A172 (cell line): ENCODE measurements at regions not wholly inside any gene's neighbourhood (a gene's known extent, or its start where the extent isn't known, plus 50 kb on each side); places are given as distances from the start of the nearest gene placed in this dataset.
"Not testable (repeated sequence)": the region's sequence is repeated elsewhere in the genome, so short reads cannot be mapped to it uniquely, and the experiment has no call there.

Experiments
- DNase-seq: peaks from one replicate; pipeline ENCODE4 v3.0.0-alpha.2; 2015; ENCODE audit warnings: low spot score

DNA sequence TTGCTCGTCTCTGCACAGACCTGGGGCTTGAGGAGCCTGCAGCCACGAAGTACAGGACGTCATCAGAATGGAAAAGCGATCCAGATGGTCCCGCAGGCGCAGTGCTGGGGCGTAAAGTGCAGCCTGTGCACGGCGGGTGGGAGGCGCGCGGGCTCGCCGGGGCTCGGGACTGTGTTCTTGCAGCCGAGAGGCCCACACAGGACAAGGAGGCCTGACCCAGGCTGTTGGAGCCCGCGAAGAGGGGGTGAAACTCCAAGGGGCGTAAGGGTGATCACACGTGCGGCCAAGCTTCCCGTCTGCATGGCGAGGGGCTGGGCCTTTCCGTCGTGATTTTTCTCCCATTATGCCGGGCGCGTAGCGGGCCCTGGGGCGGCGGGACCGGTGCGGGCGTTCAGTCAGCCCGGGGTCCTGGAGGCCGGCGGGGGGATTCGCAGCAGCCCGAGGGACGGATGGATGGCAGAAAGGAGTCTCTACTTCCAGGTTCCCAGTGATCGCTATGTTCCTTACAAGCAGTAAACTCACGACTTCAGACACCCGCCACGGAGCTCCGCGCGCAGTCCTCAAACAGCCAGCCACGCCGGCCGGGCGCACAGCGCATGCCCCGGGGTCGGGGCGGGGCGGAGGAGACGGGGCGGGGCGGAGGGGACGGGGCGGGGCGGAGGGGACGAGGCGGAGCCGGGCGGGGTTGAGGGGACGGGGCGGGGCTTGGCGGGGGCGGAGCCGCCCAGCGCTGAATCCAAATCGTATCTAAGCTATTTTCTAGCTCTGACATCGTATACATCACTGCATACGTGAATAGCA, 141.0 kb upstream of the KCNJ18 start:
- peak; percentile 66 for DNase-seq

DNA sequence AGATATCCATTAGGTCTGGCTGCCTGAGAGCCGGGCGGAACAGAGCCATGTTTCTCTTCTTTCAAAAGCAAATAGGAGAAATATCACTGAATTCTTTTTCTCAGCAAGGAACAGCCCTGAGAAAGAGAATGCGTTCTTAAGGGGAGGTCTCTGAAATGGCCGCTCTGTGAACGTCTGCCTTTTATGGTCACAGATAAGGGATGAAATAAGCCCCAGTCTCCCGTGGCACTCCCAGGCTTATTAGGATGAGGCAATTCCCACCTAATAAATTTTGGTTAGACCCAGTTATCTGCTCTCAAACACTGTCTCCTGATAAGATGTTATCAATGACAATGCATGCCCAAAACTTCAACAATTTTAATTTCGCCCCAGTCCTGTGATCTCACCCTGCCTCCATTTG, 133.4 kb upstream of the KCNJ18 start:
- not testable (repeated sequence) for DNase-seq

DNA sequence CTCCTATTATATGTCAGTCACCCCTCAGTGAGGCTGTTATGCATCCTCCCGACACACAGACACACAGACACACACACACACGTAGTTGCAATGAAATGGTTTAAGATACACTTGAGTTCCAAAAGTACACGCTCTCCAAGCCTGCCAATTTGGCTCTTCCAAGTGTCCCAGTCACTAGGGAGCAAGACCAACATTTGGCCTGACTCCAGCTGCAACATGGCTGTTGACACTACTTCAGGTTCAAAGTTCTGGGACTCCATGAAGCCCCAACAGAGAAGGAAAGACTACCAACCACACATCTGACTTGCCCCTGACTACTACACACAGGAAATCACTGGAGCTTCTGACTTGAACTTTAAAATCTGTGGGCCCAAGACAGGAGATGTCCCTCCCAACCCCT, 128.1 kb upstream of the KCNJ18 start:
- no peak for DNase-seq

DNA sequence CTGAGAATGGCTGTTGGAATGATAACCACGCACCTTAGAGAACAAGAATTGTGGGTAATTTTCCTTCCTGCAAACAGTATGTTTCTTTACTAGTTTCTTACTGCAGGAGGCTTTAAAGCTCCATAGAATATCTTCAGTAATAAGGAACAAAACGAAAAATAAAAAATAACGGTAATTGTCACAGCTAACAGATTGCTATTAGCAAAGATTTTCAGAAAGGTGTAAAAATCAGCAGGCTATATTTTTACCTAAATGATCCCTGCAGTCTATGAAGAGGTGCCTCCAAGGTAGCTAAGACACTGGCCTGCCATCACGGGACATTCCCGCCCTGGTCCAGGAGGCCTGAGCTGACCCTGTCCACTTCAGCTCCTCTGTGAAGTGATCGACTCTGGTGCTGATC, 127.6 kb upstream of the KCNJ18 start:
- not testable (repeated sequence) for DNase-seq

DNA sequence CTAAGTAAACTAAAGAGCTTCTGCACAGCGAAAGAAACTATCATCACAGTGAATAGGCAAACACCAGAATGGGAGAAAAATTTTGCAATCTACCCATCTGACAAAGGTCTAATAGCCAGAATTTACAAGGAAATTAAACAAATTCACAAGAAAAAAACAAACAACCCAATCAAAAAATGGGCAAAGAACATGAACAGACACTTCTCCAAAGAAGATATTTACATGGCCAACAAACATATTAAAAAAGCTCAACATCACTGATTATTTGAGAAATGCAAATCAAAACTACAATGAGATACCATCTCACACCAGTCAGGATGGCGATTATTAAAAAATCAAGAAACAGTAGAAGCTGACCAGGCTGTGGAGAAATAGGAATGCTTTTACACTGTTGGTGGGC, 121.9 kb upstream of the KCNJ18 start:
- not testable (repeated sequence) for DNase-seq

DNA sequence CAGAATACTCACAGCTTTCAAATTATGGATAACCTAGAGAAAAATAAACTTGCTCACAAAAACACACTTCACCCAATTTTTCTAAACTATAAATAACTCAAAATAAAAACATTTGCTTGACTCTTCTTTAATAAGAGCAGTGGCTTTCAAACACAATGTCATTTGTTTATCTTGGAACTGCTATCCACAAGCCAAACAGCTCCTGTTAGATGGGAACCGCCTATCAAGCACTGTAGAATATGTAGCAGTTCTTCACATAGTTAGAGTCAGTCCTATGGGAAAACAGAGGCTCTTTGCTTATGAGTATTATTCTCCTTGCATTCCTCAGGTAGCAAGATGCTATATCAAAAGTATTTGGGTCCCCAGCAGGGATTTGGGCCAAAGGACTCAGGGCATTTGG, 120.2 kb upstream of the KCNJ18 start:
- DNase-seq: not testable (repeated sequence)

DNA sequence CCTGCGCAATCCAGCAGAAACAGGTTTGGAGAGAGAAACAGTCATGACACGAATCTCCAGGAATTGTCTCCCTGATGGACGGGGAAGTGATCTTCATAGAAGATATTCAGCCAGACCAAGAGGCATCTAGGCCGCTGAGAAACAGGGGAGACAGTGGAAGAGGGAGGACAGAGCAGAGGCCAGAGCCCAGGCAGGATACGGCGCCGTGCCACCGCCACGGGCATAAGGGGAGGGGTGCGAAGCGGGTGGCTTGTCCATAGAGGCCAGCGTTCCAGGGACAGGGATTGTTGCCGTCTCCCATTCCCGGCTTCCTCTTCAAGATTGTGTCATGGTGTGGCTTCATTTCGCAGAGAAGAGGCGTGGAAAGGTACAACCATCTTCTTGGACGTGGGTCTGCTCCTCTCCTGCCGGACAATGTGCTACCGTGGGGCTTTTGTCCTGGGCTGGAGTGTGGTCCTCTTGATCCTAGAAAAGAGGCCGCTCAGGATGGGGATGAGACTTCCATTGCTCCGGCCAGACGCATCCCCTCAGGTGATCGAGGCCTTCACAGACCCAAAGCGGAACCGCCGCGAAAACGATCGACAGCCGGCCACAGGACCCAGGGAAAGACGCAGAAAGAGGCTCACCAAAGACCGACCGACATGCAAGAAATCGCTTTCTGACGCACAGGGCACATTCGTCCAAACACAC, 118.9 kb upstream of the KCNJ18 start:
- not testable (repeated sequence) for DNase-seq

DNA sequence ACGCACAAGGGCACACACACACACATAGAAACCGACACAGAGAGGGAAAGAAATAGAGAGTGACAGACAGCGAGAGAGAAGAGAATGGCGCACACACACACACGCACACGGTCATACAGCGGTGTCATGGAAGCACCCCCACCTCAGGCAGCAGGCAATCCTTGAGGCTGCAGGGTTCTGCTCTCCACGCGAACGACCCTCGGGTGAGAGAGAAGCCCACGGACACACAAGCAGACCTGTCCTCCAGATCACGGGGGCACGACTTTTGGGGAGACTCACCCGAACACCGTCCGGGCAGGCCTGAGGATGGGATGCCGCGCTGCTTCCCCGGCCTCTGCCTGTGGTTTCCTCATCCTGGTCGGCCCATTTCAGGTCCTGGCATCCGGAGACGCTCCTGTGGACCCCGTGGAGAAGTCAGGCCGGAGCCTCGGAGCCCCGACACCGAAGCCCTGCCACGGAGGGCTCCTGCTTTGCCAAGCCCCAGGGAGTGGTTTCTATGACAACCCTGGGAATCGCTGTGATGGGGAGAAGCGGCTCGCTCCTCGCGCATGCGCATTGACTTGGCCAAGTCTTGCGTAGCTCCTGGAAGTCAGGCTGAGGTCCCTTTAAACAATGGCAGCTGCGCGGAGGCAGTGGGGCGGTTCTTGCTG, 118.2 kb upstream of the KCNJ18 start:
- DNase-seq: no peak

DNA sequence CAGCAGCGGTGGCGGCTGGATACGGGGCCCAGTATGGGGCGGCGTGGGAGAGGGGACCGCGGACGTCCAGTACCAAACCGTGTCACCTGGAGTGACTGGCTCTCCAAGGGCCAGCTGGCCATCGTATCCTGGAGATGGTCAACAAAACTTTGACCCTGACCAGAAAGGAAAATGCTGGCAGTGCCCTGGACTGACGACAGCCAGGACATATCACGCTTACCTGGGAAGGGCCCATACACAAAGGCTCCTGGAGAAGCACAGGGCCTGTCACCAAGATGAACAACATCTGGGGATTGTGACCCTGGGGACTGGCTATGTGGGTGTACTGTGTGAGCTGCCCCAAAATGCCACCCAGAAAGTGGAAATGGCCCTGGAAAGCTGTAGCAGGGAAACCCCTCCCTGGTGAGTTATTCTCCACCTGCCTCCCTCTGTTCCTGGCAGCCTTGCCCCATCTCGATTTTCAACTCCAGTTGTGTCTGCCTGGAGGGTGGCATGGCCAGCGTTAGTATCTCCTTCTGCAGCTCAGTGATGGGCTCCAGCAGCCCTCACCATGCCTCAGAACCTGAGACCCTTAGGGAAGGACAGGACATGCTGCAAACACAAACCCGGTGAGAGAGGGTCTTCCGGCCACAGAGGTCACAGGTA, 117.6 kb upstream of the KCNJ18 start:
- not testable (repeated sequence) for DNase-seq

DNA sequence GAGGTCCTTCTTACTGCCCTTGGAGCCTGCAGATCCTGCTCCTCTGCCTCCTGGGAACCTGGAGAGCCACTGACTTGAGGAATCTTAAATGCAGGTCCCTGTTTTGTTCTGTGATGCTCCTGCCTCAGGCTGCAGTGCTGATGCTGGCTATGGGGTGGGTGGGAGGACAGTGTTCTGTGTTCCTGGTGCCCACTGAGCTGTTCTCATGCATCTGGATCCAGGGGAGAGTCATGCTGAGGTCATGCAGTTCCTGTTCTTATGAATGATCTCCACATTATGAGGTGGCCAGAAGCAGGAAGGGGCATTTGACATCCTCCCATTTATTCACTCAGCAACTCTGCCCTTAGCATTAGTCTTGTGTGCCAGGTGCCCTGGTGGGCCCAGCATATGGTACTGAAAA, 113.5 kb upstream of the KCNJ18 start:
- DNase-seq: not testable (repeated sequence)

DNA sequence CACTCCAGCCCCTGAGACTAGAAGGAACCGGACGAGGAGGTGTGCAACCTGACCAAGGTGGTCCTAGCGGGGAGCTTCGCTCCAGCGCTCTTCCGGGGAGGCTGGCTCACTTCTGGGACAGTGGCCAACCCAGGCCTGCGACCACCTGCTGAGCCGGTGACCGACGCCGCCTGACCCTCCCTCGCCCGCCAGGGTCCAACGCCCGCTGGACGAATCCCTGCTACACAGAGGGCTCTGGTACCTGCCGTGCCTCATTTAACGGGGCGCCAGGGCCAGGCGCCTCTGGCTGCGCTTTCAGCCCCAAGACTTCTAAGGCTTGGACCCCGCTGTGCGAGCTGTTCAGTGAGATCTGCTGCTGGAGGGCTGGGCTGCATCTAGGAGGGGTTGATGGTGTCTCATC, 99.5 kb upstream of the KCNJ18 start:
- no peak for DNase-seq

DNA sequence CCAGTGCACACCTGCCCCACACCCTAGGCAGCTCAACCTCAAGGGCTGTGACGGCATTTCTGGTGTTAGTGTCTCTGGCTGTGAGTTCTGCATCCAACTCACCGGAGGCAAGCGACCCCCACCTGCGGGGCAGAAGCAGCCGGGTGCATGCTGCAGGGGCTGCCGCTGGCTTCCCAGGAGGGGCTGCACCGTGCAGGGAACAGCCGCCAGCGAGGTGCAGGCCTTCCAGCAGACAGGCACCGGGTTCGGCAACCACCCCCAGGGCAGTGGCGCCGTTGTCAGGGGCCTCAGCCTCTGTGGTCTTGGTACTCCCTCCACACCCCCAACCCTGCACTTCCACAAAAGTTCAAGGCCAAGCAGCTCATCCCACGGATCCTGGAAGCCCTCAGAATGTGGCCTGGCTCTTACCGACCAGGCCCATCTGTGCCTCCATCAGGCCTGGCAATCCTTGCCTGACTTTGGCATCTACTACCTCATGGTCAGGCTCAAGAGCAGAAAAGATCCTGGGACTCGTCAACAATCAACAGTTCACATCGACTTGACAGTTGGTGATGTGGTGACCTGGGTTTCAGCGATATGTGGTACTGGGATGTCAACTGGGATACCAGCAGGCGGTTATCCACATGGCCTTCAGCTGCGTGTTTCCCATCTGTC, 98.7 kb upstream of the KCNJ18 start:
- DNase-seq: not testable (repeated sequence)

DNA sequence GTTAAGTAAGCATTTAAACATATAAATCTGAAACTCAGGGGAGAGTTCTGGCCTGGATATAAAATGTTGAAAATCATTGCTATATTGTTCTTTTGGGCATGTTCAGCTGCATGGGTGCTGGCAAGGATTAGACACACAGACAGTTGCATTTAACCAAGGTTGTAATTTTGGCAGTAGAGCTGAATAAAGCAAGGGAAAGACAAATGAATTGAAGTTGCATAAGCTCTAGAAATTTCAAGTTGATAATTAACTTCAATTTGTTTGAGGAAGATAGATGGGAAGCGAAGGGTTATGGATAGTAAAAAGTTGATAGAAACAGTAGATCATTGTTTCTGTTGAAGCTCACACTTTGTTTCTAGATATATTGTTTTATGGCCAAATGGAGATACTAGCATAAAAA, 97.2 kb upstream of the KCNJ18 start:
- no peak for DNase-seq

DNA sequence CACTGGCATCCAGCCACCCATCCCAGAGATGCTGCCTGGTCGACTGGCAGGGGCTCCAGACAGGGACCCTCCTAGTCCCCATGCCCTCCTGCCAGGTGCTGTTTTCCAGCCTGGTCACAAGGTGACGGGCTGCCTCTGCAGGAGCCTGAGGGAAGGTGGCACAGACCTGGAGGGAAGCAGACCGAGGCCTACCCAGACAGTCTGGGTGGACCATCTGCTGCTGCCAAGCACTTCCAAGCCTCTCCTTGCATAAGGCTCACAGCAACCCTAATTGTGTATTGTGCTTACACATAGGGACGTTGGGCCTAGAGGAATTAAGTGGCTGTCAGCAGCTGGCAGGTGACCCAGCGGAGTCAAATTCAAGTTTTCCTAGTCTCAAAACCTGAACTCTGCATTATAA, 90.1 kb upstream of the KCNJ18 start:
- no peak for DNase-seq

DNA sequence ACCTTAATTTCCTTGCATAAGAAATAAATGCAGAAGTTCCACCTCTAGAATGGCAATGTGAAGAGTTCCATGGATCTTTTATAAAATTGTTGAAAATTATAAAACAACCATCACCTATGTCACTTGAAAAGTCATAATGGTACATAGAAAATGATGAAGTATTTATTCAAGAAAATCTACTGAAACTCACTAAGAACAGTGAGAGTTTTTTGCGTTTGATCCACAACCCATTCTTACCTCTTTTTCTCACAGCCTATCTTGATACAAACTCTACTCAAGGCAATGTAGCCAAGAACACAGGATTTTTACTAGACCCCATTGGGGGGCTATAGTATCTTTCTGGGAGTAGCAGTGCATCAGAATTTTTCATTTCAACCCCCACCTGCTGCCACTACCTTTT, 89.0 kb upstream of the KCNJ18 start:
- DNase-seq: not testable (repeated sequence)

DNA sequence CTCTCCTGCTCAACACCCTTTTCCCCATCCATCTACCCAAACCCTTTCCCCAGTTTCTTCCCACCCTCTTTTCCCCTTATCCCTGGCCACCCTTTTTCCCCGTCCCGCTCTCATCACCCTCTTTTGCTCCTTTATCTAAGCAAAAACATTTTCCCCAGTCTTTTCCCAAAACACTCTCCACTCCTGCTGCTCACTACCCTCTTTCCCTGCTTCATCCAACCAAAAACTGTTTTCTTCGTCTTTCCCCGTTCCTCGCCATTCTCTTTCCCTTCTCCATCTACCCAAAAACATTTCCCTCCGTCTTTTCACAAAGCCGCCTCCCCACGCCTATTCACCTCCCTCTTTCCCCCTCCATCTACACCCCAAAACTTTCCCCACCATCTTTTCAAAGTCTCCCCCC, 80.9 kb upstream of the KCNJ18 start:
- not testable (repeated sequence) for DNase-seq

DNA sequence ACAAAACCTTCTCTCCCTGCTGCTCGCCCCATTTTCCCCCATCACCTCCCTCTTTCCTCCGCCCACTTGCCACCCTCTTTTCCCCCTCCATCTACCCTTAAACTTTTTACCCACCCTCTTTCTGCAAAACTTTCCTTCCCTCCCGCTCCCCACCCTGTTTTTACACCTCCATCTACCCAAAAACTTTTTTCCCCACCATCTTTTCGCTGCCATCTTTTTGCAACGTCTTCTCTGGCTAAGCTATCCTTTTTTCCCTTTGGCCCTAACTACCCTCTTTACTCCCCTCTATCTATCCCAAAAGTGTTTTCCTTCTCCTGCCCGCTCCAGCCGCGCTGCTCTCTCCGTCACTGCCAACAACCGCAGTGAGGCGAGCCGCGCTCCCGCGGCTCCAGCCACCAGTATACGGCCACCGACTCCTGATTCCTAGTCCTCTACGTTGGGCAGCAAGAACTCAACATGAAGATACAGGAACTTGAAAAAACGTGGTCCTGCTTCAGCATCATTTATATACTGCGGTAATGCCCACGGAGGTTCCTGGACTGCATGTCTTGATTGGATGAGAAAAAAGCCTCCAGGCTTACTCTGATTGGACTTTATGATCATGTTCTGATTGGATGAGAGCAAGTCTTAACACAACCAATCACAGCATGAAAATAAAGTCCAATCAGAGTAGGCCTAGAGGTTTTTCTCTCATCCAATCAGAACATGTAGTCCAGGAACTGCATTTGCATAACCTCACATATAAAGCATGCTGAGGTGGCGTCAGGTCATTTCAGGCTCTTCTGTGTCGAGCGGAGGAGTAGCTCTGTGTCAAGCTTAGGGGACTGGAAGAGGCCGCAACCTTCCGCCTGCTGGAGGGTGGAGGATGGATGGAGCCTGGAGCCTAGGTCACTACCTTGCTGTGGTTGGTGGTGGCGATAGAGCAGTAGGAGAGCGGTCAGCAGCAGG, 79.9 kb upstream of the KCNJ18 start:
- DNase-seq: not testable (repeated sequence)

DNA sequence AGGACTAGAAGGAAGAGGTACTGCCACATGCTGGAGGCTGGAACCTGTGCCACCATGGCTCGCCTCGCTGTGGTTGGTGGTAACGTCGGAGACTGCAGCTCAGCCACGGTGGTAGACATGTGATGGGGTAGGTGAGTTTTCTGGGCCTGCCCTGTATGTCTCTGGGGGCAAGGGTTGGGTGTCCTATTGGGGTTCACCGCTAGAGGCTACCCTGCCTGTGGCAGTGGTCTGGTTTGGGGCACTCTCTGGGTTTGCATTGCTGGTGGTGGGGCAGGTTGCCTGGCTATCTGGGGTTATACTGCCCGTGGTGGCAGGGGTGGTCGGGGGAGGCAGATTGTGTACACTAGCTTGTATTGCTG, 79.3 kb upstream of the KCNJ18 start:
- no peak for DNase-seq

DNA sequence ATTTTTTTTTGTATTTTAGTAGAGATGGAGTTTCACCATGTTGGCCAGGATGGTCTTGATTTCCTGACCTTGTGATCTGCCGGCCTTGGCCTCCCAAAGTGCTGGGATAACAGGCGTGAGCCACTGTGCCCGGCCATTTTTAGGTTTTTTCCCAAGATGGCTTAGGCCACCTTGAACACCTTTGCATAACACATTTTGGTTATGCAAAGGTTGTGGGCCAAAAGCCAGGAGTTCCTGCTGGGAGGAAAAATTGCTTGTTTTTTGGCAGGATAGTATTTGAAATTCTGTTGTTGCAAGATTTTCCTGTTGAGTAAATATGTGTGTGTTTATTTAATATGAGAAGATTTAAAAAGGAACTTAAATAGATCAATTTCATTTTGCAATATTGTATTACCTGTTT, 65.3 kb upstream of the KCNJ18 start:
- not testable (repeated sequence) for DNase-seq
